ENCODE measurements at regions not wholly inside any gene's neighbourhood (a gene's known extent, or its start where the extent isn't known, plus 50 kb on each side); places are given as distances from the start of the nearest gene placed in this dataset.
"Not testable (repeated sequence)": the region's sequence is repeated elsewhere in the genome, so short reads cannot be mapped to it uniquely, and the experiment has no call there.

DNA sequence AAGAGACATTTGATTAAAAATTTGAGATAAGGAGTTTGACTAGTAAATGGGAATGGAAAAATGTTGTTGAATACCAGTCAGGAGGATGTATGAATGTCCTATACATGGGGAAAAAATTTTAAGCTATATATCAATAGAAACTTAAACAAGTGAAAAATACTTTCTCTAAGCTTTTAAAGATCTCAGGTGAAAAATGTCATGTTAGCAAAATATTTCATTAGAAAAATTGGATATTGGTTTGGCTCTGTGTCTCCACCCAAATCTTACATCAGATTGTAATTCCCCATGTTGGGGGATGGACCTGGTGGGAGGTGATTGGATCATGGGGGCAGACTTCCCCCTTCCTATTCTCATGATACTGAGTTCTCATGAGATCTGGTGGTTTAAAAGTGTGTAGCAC is 279.6 kb upstream of the CADM2 start:
- no peak for DNase-seq (ENCODE audit: low read depth)

DNA sequence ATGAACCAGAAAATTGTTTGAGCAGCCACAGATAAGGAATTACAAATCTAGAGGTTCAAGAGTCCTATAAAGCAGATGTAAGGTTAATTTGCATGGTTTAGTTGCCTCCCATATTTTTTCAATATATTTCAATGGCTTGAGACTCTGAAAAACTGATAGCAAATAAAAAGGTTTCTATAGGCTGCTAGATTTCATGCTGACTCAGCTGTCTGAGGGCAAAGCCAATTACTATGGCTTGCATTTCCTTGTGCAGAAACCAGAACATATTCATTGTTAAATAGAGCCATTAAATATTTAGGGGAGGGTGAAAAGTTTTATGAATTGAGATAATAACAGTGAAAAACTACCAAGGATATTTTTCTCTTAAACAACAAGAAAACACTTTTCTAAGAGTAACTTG is 278.1 kb upstream of the CADM2 start:
- DNase-seq (ENCODE audit: low read depth), result no peak

DNA sequence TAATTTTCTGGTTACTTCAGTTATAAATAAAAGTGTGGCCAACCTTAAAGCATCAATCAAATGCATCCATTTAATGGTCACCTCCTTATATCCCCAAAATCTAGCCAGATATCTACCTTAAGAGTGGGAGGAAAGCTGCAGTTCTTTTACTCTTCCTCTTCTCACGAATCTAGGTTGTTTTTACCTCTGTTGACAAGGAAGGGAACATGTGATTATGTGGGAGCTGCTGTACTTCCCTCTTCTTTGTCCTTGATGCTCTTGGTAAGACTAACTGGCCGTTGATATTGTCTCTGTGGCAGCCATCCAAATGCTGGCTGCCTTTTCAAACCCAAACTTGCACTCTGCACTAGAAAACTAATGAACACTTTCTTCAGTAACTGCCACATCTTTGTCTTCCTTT is 275.3 kb upstream of the CADM2 start:
- no peak for DNase-seq (ENCODE audit: low read depth)

DNA sequence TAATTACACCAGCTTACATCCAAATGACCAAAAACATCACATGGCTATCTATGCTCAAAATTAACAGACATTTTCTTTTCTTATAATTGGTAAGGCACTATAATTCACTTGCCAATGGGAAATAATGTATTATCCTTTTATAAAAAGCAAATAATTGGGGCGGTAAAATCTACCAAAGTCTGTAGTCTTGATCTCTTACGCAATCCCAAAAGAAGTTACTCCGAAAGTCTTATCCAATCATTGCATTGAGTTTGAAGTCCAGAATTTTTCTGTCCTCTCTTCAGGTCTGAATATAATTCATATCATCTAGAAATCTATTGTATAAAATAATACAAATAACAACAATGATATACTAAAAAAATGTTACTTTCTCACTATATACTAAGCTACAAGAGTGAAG is 273.3 kb upstream of the CADM2 start:
- no peak for DNase-seq (ENCODE audit: low read depth)

DNA sequence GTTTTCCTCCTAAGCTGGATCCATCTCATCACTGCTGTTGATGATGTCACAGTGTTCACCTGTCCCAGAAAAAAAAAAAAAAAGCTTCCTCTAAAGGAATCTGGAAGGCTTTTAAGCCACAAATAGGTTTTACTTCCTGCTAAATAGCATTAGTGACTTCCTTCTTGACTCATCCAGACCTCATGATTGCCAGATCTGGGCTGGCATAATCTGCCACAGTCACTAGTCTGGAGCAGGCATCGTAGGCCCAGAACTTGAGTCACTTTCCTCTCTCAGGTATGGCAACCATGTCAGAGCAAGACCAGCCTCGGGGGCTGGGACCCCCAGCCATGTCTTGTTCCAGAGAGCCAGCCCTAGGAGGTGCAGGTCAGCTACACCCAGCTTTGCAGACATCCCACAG is 266.5 kb upstream of the CADM2 start:
- DNase-seq (ENCODE audit: low read depth), result no peak

DNA sequence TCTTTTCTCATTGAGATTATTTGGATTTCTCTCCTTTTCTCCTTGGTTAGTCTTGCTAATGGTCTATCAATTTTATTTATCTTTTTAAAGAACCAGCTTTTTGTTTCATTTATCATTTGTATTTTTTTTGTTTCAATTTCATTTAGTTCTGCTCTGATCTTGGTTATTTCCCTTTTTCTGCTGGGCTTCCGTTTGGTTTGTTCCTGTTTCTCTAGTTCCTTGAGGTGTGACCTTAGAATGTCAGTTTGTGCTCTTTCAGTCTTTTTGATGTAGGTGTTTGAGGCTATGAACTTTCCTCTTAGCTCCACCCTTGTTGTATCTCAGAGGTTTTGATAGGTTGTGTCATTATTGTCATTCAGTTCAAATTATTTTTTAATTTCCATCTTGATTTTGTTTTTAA is 248.5 kb upstream of the CADM2 start:
- not testable (repeated sequence) for DNase-seq (ENCODE audit: low read depth)

DNA sequence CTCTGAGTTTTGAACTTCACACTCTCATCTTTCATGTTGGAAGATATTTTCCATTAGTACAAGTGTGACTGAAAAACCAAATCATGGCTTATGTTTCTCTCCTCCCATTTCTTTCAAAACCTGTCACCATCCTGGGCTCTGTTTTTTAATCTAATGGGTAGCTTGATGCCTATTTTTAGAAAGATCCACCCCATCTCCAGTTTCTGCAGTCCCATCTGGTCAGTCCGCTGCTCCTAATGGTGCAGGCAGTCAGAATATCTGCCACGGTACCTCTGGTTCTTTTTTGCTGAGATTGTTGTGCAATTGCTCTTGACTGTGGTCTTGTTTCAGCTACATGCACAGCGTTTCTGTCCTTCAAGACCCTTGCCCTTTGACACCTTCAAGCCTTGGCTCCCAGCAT is 240.9 kb upstream of the CADM2 start:
- no peak for DNase-seq (ENCODE audit: low read depth)

DNA sequence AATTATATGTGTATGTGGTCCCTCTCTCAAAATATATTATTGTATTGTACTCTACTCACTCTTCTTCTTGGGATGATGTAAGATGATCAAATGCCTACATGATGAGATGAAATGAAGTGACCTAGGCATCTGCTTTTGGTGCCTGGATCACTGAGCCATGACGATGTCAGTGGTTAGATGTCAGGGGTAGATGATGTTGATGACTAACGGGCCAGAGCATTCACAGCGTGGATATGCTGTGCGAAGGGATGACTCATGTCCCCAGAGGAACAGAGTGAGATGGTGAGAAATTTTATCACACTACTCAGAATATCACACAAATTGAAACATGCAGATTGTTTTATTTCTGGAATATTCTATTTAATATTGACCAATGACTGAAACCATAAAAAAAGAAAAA is 233.9 kb upstream of the CADM2 start:
- peak; percentile 90 for DNase-seq (ENCODE audit: low read depth)

DNA sequence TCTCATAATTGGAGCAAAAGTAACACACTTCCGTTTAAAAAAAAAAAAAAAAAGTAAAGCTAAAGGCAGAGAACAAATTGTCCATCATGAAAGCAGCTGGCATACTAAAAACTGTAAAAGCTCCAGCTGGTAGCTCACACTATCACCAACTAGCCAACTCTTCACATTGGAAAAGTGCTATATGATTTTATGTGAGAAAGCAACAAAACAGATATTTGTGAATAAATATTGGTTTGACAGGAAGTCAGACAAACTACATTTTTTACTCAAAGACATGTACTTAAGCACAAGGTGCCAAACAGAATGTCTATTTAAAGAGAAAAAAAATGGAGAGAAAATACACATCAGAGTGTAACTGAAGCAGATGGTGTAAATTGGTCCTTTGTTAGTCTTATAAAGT is 231.2 kb upstream of the CADM2 start:
- no peak for DNase-seq (ENCODE audit: low read depth)

DNA sequence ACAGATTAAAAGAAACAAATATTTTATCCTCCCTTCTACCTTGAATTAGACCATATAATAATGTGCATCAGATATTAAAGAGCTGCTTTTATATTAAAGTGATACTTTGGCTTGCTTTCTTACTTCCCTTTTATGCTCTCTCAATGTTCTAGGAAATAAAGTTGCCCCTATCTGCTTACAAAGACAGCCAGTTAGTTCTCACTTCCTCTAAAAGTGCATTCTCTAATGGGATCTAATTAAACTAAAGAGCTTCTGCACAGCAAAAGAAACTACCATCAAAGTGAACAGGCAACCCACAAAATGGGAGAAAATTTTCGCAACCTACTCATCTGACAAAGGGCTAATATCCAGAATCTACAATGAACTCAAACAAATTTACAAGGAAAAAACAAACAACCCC is 224.1 kb upstream of the CADM2 start:
- DNase-seq (ENCODE audit: low read depth), result not testable (repeated sequence)

DNA sequence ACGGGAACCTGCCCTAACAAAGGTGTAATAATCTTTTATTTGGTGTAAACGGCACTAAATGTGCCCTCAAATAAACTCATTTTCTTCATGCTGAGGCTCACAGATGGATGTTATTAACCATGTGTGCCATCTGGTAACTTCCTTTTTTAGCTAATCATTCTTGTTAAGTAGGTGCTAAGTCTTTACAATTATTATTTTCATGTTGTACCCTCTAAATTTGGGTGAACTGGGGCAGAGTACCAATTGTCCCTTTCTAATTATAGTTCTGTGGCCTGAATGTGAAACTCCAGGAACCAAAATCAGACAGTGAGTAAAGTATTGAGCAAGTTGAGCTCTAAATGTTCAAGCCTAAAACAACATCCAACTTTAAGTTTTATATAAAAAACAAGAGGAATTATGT is 220.7 kb upstream of the CADM2 start:
- DNase-seq (ENCODE audit: low read depth), result no peak

DNA sequence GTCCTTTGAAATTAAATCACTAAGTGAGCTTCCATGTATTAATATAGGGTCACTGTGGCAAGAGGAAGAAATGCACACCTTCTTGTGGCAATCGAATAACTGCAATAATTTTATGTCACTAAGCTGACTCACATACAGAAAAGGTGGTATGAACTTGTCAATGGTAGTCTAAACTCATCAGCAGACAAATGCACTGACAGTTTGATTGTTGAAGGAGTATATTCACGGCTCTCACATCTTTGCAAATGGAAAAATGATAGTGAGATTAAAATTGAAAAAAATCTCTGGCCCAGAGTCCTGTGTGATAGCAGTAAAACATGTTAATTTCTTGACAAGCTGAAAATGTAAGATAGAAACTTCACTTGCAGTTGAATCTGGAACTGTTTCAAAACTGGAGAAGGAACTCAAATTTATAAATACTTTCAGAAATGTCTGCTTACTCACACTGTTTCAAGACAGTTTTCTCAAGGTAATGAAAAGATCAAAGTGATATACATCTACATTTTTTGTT is 215.8 kb upstream of the CADM2 start:
- no peak for DNase-seq (ENCODE audit: low read depth)

DNA sequence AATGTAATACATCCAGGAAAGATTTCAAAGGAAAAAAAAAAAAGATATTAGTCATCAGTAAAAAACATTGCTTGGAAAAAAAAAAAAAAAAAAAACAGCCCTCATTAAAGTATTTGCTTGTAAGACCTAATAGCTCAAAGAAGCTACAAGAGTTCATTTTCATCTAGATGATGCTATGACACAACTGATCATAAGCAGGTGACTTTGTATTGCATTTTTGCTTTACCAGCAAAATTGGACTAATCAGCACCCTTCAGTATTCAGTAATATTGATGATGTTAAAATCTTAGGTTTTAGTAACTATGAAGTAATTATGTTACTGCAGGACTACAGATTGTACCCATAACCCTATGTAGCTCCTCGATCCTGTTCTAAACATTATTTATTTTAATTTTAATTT is 214.7 kb upstream of the CADM2 start:
- no peak for DNase-seq (ENCODE audit: low read depth)

DNA sequence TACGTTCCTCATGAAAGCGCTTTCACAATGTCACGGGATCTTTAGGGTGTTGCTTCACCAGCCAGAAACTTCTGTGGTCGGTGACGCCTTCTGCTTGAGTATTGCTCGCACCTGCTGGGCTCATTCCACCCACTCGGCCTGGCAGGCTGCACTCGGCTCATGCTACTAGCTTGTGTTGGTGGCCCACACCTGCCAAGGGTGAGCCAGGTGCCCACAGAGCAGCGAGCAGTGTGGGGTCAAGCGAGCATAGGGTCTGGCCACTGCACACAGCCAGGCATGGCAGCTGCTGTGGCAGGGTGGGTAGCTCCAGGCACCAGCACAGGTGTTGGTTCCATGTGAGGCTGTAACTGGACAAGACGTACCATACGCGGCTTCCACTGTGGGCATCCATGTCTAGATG is 202.9 kb upstream of the CADM2 start:
- no peak for DNase-seq (ENCODE audit: low read depth)

DNA sequence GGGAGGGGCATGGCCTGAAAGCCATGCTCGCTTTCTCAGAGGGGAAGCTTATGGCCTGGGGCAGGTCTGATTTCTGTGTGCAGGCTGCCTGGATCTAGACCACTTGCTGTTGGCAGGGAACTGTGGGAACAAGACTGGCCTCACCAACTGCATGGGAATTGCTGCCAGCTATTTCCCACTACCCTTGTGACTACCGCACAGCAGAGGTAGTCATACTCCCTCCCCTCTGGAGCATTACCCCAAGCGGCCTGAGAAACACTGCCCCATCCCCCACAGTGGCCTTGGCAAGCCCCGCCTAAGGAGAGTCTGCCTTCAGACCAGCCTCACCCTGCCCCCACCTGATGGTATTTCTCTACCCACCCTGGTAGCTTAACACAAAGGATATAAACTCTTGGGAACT is 199.4 kb upstream of the CADM2 start:
- DNase-seq (ENCODE audit: low read depth), result no peak

DNA sequence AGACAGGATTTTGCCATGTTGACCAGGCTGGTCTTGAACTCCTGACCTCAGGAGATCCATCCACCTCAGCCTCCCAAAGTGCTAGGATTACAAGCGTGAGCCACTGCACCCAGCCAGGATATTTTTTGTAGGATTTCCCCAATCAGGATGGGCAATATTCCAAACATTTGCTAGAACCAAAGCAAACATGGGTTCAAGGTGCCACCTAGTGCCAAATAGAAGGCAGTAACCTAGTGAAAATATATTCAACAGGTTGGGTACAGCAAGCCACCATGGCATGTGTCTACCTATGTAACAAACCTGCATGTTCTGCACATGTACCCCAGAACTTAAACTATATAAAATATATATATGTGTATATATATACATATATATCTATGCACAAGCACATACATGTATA is 185.9 kb upstream of the CADM2 start:
- no peak for DNase-seq (ENCODE audit: low read depth)

DNA sequence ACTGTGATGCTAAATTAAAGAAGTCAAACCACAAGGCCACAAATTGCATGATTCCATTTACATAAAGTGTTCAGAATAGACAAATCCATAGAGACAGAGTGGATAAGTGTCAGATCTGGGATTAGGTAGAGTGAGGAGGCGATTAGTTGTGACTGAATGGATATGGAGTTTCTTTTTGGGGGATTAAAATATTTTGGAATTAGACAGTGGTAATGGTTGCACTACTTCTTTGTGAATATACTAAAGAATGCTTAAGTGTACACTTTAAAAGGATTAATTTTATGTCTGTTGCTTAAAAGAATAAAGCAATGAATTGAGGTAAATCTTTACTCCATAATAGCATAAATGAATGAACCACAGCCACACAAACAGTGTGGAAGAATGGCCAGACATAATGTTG is 175.5 kb upstream of the CADM2 start:
- no peak for DNase-seq (ENCODE audit: low read depth)

DNA sequence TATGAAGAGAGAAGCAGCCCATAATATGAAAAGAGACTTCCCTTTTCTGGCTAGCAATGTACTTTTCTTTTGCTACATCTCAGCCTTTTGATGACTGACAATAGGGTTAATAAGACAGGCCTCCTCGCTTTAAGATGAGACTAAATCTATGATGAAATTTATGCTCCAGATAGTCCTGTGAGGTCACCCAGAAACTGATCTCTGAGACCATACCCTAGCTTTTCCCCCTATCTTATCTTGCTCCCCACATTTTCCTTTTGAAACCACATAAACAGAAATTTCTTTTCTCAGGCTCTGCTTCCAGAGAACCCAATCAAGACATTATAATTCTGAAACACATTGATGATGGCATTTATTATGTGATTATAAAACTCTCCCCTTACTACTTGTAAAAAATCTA is 168.8 kb upstream of the CADM2 start:
- no peak for DNase-seq (ENCODE audit: low read depth)

DNA sequence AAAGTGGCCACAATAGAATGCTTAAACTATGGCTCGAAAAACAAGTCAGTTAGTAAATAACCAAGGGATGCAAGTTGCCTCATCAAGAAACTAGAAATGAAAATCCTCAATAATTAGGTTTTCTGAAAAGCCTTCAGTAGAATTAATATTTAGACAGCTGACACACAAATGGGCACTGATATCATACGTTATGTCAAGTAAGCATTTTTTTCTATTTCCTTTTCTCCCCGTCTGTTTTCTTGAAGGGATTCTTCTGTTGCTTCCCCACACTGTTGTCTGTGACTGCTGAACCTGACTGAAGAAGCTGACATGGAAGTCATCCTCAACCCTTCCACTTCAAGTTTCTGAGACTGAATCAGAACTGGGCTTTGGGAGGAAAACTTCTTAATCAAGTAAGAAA is 151.8 kb upstream of the CADM2 start:
- no peak for DNase-seq (ENCODE audit: low read depth)

DNA sequence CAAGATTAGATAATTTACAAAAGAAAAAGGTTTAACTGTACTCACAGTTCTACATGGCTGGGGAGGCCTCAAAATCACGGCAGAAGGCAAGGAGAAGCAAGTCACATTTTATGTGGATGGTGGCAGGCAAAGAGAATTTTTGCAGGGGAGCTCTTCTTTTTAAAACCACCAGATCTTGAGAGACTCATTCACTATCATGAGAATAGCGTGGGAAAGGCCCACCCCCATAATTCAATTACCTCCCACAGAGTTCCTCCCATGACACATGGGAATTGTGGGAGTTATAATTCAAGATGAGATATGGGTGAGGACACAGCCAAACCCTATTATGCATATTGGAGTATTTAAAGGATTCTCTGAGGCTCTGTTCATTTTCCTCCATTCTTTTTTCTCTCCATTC is 138.7 kb upstream of the CADM2 start:
- no peak for DNase-seq (ENCODE audit: low read depth)

DNA sequence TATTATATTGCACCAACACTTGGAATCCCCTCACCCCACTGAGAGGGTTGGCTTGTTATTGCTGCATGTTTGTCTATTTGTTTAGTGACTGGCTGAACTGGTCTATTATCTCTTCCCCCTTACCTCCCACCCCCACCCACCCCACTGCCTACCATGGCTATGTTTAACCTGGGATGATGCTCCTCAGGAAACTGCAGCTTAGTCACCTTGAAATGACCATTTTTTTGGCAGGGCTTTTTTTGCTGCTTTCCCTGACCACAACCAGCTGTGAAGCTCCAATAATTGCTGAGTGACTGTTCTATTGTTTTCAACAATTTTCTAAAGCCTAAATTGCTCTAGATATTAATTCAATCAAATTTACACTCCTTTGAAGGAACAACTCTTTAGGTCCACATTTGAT is 137.9 kb upstream of the CADM2 start:
- no peak for DNase-seq (ENCODE audit: low read depth)

DNA sequence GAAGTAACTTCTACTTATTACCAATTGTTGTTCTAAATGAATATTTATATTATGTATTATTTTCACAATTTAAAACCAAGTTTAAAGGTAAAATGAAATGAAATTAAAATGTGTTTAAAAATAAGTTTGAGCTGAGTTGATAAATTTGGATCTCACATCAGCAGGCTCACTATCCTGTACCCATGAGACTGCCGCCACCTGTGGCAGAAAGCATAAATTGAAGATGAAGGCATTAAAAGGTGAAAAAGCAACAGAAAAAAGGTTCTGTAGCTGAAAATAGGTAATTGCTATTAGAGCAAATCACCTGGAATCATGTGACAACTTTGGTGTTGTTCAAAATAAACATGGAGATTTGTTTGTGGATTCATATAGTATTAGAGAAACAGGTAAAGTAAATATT is 133.0 kb upstream of the CADM2 start:
- no peak for DNase-seq (ENCODE audit: low read depth)

DNA sequence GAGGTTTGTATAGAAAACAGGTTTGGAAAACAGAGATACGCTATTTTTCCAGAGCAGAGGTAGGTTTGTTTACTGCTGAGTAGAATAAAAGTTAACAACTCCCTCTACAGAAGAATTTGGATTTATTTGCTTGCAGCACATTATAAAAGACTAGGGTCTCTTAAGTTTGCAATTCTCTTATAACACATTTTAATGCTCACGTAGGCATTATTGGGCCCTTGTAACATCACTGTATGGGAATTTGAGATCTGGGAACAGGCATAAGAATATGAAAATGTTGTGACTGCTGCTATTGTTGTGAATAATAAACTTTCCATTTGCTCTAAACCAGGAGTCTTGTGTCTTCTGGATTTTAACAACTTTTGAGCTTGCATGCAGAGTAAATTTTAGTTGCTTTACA is 128.3 kb upstream of the CADM2 start:
- no peak for DNase-seq (ENCODE audit: low read depth)

DNA sequence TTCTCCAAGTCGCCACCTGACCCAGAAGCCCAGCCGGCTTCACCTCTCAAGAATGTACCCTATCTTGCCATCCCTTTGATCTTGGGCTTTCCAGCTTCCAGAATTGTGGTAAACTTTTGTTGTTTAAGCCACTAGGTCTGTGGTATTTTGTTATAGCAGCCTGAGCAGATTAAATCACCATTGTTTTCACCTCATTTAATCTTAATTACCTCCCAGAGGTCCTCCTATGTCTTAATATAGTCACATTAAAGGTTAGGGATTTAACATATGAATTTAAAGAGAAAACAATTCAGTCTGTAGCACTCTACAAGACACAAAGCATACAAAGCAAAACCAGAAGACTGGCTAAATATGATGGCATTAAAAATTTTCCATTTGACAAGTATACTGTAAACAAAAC is 123.4 kb upstream of the CADM2 start:
- no peak for DNase-seq (ENCODE audit: low read depth)

DNA sequence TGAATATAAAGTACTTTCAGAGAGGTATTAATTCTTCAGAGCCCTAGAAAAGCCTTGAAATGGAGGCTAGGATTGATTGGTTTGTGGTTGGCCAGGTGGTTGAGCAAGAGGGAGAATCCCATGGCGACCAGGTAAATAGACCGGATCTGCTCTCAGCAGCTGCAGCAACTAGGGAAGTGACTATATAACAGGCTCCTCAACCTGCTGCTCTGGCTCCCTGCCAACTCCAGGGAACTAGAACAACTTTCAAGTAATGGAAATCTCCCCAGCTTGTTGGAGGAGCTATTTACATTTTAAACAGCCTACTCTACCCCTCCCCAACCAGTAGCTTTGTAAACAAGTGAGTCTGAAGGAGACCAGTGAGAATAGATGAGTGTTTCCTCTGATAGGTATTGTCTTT is 121.8 kb upstream of the CADM2 start:
- DNase-seq (ENCODE audit: low read depth), result no peak
